Adipocyte (in vitro differentiated cells): ENCODE measurements at regions not wholly inside any gene's neighbourhood (a gene's known extent, or its start where the extent isn't known, plus 50 kb on each side); places are given as distances from the start of the nearest gene placed in this dataset.

Experiments used
- DNase-seq: peaks from one replicate; pipeline ENCODE4 v3.0.0-alpha.2; 2015; ENCODE audit warnings: low read depth
- H3K27me3 ChIP-seq: replicated peaks from 2 replicates; pipeline ENCODE4 v1.7.0; 2013; ENCODE audit warnings: mild to moderate bottlenecking, low read length, moderate library complexity; ENCODE audit not compliant: control insufficient read depth, insufficient read depth
- H3K36me3 ChIP-seq: 2 replicates; pipeline ENCODE4 v1.7.0; 2013; ENCODE audit warnings: low read length, mild to moderate bottlenecking, moderate library complexity; ENCODE audit not compliant: control insufficient read depth, insufficient read depth, severe bottlenecking
- H3K4me1 ChIP-seq: 2 replicates; pipeline ENCODE4 v1.7.0; 2013; ENCODE audit warnings: mild to moderate bottlenecking, low read length, moderate library complexity; ENCODE audit not compliant: control insufficient read depth, insufficient read depth
- H3K4me3 ChIP-seq: 2 replicates; pipeline ENCODE4 v1.7.0; 2013; ENCODE audit warnings: mild to moderate bottlenecking, low read length, moderate library complexity
- H3K9ac ChIP-seq: 2 replicates; pipeline ENCODE4 v1.7.0; 2013; ENCODE audit warnings: mild to moderate bottlenecking, low read length, moderate library complexity
- H3K9me3 ChIP-seq: 2 replicates; pipeline ENCODE4 v1.7.0; 2013; ENCODE audit warnings: mild to moderate bottlenecking, low read length, moderate library complexity; ENCODE audit not compliant: control insufficient read depth

DNA sequence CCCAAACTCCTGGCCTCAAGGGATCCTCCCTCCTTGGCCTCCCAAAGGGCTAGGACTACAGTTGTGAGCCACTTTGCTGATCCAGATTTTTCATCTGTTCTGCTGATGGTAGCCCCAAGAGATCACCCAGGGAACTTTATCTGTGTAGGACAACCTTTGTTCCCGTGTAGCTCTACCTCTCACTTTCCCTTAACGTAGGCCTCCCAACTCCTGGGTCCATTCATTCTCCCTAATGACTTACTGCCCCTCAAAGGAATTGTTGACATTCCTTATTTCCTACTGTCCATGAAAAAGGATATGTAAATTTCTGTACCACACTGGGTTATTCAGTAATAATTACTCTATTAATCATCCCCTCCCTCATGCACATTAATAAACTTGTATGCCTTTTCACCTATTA lies 51.0 kb upstream of the PHF24 start:
- Histone ChIP-seq H3K9me3 (no peaks in the 10 kb centered on the region), H3K27me3 (peaks cover 28% of the 10 kb centered on the region), H3K36me3 (no peaks in the 10 kb centered on the region), H3K4me3 (no peak overlapping the region), H3K4me1 (no peaks in the 10 kb centered on the region), H3K9ac (no peak overlapping the region)
- DNase-seq = no peak

DNA sequence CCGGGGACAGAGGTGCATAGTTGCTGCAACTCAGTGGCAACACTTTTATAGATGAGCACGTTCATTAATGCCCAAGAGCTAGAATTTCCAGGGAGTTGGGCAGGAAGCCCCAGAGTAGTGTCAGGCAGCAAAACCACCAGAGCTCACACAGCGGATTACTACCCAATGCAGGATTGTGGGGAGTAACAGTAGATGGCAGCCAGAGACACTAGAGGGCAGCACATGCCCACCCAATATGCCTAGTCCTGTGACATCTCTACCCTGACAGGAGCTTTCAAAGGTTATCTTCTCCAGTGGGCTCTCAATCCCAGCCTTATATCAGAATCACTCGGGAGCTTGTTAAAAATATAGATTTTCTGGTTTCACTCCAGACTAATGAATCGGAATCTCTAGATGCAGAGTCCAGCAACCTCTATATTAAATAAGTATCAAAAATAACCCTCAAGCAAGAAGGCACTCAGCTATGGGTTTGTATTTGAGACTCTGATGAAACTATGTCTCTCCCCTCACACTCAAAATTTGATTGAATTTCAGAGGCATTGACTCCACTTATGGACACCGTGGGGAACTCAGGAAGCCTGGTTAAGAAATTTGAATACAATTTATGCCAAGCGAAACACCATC lies 58.4 kb upstream of the PHF24 start:
- DNase-seq = peak; percentile 88

DNA sequence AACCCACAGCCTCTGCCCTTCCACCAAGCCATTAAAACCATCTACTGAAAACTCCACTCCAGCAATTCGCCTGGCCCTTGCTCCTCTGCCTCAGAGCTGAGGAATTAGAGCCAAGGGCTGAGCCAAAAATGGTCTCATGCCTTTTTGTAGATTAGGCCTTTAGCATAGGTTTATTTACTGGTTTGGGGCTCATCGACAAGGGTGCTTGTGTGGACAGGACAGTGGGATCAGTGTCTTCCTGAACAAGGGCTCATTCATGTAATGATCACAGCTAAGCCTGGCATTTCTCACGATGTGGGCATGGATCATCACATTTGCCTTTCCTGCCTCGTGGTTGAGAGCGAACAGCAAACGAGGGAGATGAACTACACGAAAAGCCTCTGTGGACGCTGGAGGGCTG lies 59.2 kb upstream of the PHF24 start:
- Histone ChIP-seq H3K4me1 (no peaks in the 10 kb centered on the region), H3K4me3 (no peak overlapping the region), H3K27me3 (peaks cover 50% of the 10 kb centered on the region), H3K9me3 (no peaks in the 10 kb centered on the region), H3K36me3 (no peaks in the 10 kb centered on the region), H3K9ac (no peak overlapping the region)
- DNase-seq = no peak

More for the DNA sequence above, 58.4 kb upstream of the PHF24 start:
- H3K4me3 ChIP-seq = no peak overlapping the region
- H3K4me1 ChIP-seq = no peaks in the 10 kb centered on the region
- no peaks in the 10 kb centered on the region for H3K9me3 ChIP-seq
- H3K36me3 ChIP-seq = no peaks in the 10 kb centered on the region
- no peak overlapping the region for H3K9ac ChIP-seq
- H3K27me3 ChIP-seq = peaks cover 42% of the 10 kb centered on the region

DNA sequence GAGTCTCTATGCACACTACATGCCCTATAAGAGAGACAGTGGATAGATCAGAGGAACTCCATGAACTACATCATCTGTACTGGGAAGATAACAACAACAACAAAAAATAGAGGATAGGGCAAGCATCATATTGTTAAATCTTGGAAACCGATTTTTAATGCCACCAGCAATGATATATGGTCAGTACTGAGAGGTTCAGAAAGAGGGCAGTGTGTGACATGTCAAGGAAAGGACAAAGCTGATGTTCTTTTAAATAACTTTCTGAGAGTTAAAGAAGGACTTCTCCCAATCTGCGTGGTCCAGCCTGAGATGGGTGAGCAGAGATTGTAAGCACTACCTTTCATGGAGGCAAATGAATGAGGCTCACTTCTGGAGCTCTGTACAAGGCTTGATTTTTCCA lies 62.0 kb upstream of the PHF24 start:
- peak; percentile 4 for DNase-seq
- no peak overlapping the region for H3K9ac ChIP-seq
- no peaks in the 10 kb centered on the region for H3K36me3 ChIP-seq
- peaks cover 14% of the 10 kb centered on the region for H3K4me1 ChIP-seq
- no peak overlapping the region for H3K4me3 ChIP-seq
- H3K27me3 ChIP-seq = peaks cover 59% of the 10 kb centered on the region
- H3K9me3 ChIP-seq = no peaks in the 10 kb centered on the region

DNA sequence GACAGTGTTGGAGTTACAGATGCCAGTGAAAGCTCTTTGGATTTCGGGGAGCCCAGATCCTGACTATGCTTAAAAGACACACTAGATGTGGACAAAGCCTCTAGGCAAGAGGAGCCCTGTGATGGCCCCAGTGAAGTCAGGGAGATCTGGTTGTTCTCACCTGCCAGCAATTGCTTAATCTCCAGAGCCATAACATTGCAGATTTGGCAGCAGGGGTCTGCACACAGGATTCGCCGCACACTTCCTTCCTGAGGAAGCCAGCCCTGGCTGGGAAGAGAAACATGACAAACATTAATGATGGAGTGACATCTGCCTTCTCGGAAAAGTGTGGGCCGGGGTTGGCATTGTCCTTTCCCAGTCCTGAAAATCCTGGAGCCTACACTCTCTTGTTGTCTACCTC lies 65.2 kb upstream of the PHF24 start:
- Histone ChIP-seq H3K4me3 (no peak overlapping the region), H3K27me3 (peaks cover 56% of the 10 kb centered on the region), H3K4me1 (peaks cover 14% of the 10 kb centered on the region), H3K36me3 (no peaks in the 10 kb centered on the region), H3K9me3 (no peaks in the 10 kb centered on the region), H3K9ac (no peak overlapping the region)
- no peak for DNase-seq

DNA sequence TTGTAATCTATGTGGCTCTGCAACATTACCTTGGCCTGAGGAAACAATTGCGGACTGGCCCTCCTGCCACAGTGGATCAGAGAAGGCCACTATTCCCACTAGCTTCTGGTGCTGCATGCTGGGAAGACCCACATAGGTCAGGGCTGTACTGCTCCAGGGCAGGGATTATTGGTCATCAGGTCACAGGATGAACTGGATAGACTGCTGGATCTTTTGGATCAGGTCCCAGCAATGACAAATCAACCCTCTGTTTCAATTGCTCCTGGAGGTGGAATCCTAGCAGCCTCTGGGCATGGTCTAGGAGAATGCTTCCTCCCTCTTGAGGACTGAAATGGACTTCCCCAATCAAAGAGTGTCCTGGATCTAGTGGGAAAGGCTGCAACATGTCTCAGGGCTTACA lies 66.7 kb upstream of the PHF24 start:
- DNase-seq = no peak
- peaks cover 50% of the 10 kb centered on the region for H3K27me3 ChIP-seq

DNA sequence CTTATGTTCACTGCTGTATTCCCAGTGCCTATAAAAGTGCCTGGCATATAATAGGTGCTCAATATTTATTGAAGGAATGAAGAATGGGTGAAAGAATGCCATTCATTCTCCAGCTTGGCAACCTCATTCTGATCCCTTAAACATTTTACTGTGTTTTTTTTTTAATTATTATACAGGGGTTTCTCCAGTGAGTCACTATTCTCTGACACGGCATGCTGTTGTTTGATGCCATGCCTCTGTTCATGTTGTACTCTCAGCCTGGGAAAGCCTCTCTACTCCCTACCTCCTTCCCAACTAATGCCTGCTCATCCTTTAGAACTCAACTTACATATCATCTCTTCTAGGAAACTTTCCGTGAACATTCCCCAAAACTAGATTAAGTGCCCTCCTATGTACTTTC lies 70.2 kb upstream of the PHF24 start:
- H3K27me3 ChIP-seq = peaks cover 32% of the 10 kb centered on the region

More for the DNA sequence above, 66.7 kb upstream of the PHF24 start:
- Histone ChIP-seq H3K4me1 (peaks cover 14% of the 10 kb centered on the region), H3K9me3 (no peaks in the 10 kb centered on the region), H3K4me3 (no peak overlapping the region), H3K36me3 (no peaks in the 10 kb centered on the region), H3K9ac (no peak overlapping the region)

DNA sequence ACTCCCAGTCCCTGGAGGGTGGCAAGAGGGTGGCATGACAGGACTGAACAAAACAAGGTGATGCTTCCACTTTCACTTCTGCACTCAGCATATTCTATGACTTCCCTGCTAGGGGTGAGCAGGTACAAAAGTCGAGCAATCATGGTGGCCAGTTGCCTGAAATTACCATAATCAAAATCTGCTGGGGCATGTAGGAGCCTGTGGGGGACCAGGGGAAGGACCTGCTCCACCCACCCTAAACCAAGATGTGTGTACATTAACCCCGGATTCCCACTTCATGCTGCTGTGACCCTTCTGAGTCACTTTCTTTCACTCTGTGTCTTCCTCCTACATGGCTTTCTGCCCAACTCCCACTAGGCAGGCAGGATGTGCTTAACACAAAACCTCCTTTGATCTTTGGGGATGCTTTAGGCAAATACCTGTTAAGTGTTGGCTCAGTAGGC lies 73.3 kb upstream of the PHF24 start:
- Histone ChIP-seq H3K27me3 (peaks cover 27% of the 10 kb centered on the region), H3K4me1 (no peaks in the 10 kb centered on the region), H3K9me3 (no peaks in the 10 kb centered on the region), H3K9ac (no peak overlapping the region), H3K36me3 (no peaks in the 10 kb centered on the region), H3K4me3 (no peak overlapping the region)
- DNase-seq = no peak

More for the DNA sequence above, 70.2 kb upstream of the PHF24 start:
- no peaks in the 10 kb centered on the region for H3K36me3 ChIP-seq
- no peak for DNase-seq
- no peak overlapping the region for H3K9ac ChIP-seq
- peaks cover 13% of the 10 kb centered on the region for H3K4me1 ChIP-seq
- no peaks in the 10 kb centered on the region for H3K9me3 ChIP-seq
- H3K4me3 ChIP-seq = no peak overlapping the region

DNA sequence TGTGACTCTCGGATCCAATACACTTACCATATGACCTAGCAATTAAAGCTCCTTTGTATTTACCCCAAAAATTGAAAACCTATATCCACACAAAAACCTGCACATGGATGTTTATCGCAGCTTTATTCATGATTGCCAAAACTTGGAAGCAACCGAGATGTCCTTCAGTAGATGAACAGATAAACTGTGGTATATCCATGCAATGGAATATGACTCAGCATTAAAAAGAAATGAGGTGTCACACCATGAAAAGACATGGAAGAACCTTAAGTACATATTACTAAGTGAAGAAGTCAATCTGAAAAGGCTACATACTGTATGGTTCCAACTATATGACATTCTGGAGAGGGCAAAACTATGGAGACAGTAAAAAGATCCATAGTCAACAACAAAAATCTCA lies 82.0 kb upstream of the PHF24 start:
- H3K27me3 ChIP-seq = peaks cover 2% of the 10 kb centered on the region
- no peak for DNase-seq
- no peaks in the 10 kb centered on the region for H3K9me3 ChIP-seq
- no peaks in the 10 kb centered on the region for H3K36me3 ChIP-seq
- H3K4me1 ChIP-seq = no peaks in the 10 kb centered on the region
- H3K4me3 ChIP-seq = no peak overlapping the region
- no peak overlapping the region for H3K9ac ChIP-seq

DNA sequence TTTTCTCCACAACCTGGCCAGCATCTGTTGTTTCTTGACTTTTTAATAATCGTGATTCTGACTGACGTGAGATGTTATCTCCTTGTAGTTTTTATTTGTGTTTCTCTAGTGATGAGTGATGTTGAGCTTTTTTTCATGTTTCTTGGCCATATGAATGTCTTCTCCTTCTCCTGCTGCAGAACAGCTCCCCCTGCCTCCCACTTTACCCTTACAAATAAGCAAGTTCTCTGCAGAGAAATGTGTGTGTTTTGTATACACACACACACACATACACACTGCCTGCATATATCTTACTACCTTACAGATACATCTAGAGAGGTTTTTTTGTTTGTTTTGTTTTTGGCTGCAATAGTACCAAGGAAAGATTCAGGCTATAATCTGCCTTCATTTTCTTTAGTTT lies 88.7 kb upstream of the PHF24 start:
- peak; percentile 11 for DNase-seq

DNA sequence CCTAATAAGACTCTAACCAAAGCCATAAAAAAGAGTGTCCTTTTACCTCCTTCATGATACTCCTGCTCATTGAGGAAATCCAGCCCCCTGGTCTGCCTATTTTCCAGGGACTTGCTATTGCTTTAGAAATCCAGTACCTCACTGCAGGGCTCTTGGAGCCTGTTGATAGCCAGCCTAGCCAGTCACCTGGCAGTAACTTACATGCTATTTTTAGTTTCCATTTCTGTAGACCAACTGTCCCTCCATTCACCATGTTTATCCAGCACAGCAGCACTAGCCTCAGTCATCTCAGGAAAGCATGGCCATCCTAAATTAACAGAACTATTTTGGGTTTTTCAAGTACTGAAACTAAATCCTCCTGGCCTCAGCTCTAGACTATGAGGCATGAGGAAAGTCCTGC lies 91.5 kb upstream of the PHF24 start:
- Histone ChIP-seq H3K9me3 (peaks cover 20% of the 10 kb centered on the region), H3K9ac (no peak overlapping the region), H3K36me3 (no peaks in the 10 kb centered on the region), H3K4me3 (no peak overlapping the region), H3K4me1 (no peaks in the 10 kb centered on the region), H3K27me3 (peaks cover 31% of the 10 kb centered on the region)
- no peak for DNase-seq

More for the DNA sequence above, 88.7 kb upstream of the PHF24 start:
- peaks cover 11% of the 10 kb centered on the region for H3K9me3 ChIP-seq
- no peak overlapping the region for H3K9ac ChIP-seq
- H3K36me3 ChIP-seq = no peaks in the 10 kb centered on the region
- no peak overlapping the region for H3K4me3 ChIP-seq
- no peaks in the 10 kb centered on the region for H3K4me1 ChIP-seq
- peaks cover 28% of the 10 kb centered on the region for H3K27me3 ChIP-seq

DNA sequence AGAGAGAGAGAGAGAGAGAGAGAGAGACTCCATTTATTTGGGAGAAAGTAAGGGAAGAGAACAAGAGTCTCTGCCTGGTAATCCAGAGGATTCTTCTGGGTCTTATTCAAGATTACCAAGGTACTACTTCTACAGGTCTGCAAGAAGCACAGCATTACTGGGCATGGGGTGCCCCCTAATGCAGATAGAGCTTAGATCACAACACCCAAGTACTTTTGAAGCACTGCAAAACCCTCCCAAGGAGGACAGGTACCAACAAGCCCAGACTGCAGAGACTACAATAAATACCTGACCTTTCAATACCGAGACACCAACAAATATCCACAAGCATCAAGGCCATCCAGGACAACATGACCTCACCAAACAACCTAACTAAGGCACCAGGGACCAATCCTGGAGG lies 94.7 kb upstream of the PHF24 start:
- Histone ChIP-seq H3K9ac (no peak overlapping the region), H3K36me3 (no peaks in the 10 kb centered on the region), H3K4me3 (no peak overlapping the region), H3K27me3 (peaks cover 23% of the 10 kb centered on the region), H3K4me1 (no peaks in the 10 kb centered on the region), H3K9me3 (peaks cover 31% of the 10 kb centered on the region)
- DNase-seq = no peak
